ENCODE measurements at regions not wholly inside any gene's neighbourhood (a gene's known extent, or its start where the extent isn't known, plus 50 kb on each side); places are given as distances from the start of the nearest gene placed in this dataset.
"Not testable (repeated sequence)": the region's sequence is repeated elsewhere in the genome, so short reads cannot be mapped to it uniquely, and the experiment has no call there.

DNA sequence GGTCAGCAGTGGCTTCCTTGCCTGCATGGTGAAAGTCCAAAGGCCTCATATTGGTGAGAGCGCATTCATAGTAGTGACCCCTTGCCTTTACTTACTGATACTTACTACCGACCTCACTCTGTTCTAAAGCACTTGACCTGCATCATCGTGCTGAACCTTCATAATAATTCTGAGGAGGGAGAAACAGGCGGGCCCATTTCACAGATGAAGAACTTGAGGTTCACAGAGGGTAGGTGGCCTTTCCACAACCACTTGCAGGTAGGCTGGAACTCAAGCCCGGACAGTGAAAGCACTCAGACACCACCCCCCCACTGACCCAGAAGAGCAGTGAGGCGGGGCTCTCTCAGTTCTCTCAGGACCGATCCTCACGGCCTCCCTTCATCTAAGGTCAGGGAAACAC, 149.4 kb upstream of the CHST15 start:
- no peak for DNase-seq (ENCODE audit: low read depth)

DNA sequence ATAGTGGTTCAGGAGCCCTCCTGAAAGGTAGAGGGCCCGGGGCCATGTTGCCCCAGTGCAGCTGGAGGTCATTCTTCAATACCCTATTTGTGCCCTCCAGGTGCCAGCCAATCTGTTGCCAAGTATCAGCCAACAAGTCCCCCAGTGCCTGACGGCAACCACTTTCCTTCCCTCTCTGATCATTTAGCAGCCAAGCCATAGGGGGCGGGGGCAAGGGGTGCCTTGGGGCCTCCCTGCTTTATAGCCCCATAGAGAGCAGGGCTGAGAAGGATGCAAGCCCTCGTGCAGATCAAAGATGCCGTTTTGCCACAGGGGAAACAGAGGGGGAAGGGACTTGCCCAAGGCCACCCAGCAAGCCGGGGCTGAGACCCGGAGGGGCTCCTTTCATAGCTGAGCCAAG, 149.0 kb upstream of the CHST15 start:
- no peak for DNase-seq (ENCODE audit: low read depth)

DNA sequence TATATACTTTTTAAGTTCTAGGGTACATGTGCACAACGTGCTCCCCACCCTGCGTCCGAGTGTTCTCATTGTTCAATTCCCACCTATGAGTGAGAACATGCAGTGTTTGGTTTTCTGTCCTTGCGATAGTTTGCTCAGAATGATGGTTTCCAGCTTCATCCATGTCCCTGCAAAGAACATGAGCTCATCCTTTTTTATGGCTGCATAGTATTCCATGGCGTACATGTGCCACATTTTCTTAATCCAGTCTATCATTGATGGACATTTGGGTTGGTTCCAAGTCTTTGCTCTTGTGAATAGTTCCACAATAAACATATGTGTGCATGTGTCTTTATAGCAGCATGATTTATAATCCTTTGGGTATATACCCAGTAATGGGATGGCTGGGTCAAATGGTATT, 148.1 kb upstream of the CHST15 start:
- not testable (repeated sequence) for DNase-seq (ENCODE audit: low read depth)

DNA sequence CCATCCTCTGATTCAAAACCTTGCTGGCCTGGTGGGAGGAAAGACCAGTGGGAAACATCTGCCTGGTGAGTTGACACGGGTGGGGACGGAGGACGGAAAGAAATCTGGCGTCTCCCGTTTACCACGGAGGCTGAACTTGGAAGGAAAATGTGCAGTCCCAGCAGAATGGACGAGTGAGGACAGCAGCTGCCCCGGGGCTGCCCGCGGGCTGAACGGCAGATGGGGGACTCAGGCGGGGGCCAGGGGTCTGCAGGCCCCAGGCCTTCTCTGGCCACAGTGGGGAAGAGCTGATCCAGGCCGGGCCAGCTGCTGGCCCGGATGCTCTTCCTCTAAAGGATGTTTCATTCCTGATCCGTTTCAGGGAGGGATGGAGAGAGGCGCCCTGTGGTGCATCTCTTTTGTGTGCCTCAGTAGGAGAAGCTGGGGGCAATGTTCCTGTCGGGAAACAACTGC, 147.5 kb upstream of the CHST15 start:
- no peak for DNase-seq (ENCODE audit: low read depth)

DNA sequence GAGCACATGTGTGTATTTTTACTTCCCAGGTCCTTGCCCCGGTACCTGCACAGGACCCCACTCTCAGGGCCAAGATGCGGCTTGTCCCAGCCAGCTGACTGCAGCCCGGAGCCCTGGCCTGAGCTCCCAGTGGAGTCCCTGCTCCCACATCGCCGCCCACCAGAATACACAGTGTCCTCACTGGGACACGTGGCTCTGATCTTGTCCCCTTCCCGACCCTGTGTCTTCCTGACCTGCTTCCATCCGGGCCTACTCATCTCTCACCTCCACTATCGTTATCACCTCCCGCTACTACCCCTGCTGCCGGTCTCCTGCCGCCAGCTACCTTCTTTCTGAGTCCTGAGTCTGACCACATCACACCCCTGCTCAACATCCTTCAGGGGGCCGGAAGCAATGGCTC, 146.3 kb upstream of the CHST15 start:
- no peak for DNase-seq (ENCODE audit: low read depth)

DNA sequence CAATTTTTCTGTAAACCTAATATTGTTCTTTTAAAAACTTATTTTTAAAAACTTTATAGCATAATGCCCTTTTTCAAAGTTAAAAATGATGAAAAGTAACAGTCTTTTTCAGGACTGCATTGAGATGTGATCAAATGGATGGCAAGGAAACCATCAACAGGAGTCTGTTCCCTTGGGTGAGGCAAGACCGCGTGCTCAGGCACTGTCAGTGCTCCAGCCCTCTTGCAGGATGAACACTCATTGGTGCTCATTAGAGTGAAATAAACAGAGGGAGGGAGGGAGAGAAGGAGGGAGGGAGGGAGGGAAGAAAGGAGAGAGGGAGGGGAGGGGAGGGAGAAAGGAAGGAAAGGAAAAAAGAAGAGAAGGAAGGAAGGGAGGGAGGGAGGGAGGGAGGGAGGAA, 145.7 kb upstream of the CHST15 start:
- no peak for DNase-seq (ENCODE audit: low read depth)

DNA sequence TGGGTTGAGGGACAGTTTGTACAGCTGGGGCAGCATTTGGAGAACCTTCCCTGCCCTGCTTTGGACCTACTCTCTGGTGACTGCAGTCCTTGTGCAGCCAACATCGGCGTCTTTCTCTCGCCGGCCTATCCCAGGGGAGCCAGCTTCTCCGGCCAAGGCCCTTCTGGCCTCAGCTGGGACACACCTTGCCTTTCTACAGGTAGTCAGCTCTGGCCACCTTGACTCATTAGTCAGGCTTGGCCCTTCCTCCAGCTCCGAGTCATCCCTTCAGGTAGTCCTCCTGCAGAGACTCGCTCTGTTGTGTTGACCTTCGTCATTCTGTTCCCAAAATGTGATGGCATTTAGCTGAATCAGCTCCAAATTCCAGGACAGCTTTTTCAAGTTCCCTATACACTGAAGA, 145.0 kb upstream of the CHST15 start:
- DNase-seq (ENCODE audit: low read depth), result no peak

DNA sequence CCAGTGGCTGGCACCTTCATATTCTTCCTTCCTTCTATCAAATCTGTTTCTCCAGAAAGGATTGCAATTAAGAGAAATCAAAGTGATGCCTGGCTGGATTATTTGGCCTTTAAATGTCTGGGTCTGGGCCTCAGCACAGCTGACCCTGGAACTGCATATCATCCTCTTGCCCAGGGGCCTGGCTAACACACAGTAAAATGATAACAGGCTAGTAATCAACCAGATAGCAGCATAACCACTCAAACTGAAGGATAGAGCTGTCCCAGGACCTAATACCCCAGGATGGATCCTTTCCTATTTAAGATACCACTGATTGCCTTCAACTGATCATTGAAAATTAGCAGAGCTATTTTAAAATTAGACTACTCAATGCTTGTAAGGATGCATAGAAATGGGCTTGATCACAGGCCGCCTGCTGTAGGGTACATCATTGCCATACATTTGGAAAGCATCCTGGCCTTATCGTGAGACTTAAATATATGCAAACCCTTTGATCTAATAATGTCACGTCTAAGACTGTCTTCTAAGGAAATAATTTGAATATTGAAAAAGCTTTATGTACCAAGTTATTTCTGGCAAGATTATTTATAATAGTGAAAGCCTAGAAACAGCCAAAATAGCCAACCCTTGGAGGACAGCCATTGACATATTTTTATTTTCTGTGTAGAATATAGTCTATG, 144.0 kb upstream of the CHST15 start:
- no peak for DNase-seq (ENCODE audit: low read depth)

DNA sequence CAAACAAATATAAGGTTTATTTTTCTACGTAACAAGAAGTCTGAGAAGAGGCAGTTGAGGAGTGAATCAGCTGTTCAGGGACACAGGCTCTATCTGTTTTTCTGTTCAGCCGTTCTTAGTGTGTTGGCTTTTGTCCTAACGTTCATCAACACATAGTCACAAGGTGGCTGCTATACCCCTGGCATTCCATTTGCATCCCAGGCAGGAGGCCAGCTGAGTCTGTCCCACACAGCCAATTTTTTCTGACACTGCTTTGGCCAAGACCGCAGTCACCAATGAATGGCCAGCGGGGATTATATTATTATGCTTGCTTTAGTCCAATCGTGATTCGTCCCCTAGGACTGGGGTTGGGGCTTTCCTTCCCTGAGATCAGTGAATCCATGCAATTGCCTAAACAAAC, 143.4 kb upstream of the CHST15 start:
- DNase-seq (ENCODE audit: low read depth), result no peak

DNA sequence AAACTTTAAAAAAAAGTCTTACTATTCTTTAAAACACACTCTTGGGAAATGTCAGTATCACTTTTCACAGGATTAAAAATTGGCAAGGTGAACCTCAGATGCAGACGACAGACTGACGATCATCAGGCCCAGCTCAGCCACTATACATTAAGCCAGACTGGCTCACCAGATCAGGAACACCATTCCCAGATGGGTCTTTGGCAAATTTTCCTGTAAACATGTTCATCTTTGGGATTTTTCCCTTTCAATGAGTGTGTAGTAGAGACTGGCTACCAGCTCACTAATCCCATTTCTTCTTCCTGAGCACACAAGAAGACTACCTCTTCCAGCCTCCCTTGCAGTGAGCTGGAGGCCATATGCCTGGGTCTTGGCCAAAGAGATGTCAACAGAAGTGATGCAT, 142.7 kb upstream of the CHST15 start:
- no peak for DNase-seq (ENCODE audit: low read depth)

DNA sequence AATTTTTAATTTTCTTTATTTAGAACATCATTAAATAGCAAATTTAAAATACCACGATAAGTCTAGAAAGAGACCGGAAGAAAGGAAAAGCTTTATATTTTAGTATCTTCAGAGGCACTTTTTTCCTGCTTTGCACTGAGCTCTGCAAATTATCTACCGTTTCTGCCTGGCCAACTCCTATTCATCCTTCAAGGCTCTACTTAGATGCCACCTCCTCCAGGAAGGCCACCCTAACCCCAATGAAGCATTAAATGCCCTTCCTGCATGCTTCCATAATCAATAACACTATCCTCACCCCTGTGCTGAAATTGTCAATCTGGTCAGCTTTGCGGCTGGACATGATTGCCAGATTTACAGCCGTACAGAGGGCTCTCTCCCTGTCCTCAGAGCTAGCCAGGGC, 141.8 kb upstream of the CHST15 start:
- DNase-seq (ENCODE audit: low read depth), result no peak

DNA sequence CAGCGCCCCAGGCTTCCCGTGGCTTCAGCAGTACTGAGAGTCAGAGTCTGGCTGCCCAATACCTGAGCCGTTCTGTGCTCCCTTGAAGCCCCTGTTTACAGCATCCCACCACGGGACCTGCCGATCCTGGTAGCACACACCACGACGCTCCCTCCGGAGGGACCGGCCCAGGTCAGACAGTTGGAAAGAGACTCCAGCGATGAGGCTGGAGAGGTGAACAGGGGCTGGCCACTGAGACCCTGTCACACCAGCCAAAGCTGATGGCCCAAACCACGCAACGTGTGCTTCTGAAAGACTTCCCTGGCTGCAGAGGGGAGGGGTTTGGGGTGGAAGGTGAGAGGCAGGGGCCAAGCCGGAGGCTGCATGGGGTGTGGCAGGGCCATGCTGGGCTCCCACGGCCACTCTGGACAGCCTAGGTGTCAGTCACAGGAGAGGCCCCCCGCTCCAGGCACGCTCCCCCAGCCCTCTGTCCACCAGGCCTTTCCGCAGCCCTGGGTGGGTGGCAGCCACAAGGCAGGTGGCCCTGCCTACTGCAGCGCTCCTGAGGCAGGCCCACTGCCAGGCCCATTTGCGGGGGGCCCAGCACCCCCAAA, 140.2 kb upstream of the CHST15 start:
- no peak for DNase-seq (ENCODE audit: low read depth)

DNA sequence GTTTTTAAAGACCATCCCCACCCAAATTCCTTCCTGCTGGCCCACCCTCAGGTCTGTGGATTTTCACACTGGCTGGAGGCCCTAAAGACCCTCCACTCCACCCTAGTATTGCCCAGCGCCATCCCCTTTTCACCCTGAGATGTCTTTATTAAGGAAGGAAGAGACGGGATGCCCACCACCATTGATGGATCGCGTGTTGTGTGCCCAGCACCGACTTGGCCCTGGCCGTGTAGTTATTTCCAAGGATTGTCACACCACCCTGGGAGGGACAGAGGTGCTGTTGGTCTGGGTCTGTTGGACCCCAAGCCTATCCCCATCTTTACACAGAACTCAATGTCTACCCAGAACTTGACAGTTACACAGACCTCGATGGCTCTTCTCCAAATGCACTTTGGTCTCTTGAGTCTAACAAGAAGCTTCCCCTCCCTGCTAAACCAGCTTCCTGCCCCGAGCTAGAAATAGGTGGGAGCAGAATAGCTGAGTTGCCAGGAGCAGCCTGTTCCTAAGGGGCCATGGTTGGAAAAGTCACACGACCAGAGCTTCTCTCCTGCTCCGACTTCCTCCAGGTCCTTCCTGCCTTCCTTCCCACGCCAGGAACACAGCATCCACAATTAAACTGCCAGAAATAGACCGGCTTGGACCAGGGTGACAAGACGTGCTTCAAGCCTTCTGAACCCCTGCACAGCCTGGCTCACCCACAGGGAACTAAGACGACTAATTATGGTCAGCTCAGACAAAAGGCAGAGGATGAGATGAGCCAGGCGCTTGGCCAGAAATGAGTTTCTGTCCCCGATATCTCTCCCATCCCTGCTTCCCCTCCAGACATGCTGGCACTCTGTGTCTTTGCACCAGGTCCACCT, 139.5 kb upstream of the CHST15 start:
- no peak for DNase-seq (ENCODE audit: low read depth)

DNA sequence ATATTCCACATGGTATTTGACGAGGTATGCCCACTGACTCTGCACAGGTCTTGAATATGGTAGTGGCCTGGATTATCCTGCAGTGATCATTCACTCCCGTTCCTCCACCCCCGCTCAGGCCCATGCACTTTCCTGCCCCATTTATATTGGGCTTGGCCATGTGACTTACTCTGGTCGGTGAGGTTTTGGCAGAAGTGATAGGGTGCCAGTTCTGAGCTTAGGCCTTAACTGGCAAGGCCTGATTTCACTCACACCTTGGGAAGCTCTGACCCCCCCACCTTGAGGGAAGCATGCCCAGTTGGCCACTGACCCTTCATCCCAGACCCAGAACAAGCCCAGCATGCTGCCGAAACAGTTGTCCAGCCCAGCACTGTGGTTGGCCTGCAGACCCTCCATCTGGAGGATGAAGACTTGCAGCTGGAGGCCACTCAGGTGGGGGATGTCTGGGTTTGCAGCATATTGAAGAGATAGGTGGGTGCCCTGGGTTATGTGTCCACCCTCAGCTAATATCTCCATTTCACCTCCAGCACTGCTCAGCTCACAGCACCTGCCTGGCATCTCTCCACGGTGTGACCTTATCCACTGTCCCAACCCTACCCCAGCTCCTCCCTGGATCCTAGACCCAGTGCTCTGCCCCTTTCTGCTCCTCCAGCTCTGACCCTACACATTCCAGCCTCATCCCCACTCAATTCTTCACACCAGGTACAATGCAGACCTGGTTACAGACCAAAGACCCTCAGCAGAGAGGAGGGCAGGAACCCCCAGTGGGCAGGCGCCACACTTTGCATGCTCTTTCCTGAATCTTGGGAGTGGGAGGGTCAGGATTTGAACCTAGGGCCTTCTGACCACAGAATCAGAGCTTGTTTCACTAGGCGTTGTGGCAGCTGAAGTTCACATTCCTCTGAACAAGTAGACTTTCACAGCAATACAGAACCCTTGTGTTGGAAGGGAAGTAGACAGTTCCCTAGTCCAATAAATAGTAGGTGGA, 138.1 kb upstream of the CHST15 start:
- DNase-seq (ENCODE audit: low read depth), result peak; percentile 25

DNA sequence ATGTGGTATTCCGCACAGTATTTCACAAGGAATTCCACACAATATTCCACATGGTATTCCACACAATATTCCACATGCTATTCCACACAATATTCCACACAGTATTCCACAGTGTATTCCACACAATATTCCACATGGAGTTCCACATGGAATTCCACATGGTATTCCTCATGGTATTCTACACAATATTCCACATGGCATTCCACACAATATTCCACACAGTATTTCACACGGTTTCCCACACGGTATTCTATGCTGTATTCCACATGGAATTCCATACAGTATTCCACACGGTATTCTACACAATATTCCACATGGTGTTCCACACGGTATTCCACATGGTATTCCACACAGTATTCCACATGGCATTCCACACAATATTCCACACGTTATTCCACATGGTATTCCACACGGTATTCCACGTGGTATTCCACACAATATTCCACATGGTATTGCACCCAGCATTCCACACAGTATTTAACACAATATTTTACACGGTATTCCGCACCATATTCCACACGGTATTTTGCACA, 137.3 kb upstream of the CHST15 start:
- DNase-seq (ENCODE audit: low read depth), result no peak

DNA sequence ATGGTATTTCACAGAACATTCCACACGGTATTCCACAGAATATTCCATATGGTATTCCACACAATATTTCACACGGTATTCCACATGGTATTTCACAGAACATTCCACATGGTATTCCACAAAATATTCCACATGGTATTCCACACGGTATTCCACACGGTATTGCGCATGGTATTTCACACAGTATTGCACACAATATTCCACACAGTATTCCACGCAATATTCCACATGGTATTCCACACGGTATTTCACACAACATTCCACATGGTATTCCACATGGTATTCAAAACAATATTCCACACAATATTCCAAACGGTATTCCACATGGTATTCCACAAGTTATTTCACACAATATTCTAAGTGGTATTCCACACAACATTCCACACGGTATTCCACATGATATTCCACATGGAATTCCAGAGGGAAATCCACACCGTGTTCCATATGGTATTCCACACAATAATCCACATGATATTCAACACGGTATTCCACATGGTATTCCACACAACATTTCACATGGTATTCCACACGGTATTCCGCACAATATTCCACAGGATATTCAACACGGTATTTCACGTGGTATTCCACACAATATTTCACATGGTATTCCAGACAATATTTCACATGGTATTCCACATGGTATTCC, 136.7 kb upstream of the CHST15 start:
- no peak for DNase-seq (ENCODE audit: low read depth)

DNA sequence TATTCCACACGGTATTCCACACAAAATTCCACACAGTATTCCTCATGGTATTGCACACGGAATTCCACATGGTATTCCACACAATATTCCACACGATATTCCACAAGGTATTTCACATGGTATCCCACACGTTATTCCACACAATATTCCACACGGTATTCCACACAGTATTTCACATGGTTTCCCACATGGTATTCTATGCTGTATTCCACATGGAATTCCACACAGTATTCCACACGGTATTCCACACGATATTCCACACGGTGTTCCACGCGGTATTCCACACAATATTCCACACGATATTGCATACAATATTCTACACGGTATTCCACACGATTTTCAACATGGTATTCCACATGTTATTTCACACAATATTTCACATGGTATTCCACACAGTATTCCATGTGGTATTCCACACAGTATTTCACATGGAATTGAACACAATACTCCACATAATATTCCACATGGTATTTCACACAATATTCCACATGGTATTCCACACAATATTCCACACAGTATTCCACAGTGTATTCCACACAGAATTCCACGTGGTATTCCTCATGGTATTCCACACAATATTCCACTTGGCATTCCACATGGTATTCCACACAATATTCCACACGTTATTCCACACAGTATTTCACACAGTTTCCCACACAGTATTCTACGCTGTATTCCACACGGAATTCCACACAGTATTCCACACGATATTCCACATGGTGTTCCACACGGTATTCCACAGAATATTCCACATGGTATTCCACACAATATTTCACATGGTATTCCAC, 136.0 kb upstream of the CHST15 start:
- no peak for DNase-seq (ENCODE audit: low read depth)

DNA sequence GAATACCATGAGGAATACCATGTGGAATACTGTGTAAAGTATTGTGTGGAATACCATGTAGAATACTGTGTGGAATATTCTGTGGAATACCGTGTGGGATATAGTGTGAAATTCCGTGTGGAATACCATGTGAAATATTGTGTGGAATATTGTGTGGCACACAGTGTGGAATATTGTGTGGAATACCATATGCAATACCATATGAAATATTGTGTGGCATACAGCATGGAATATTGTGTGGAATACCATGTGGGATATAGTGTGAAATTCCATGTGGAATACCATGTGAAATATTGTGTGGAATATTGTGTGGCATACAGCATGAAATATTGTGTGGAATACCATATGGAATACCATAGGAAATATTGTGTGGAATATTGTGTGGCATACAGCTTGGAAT, 135.1 kb upstream of the CHST15 start:
- DNase-seq (ENCODE audit: low read depth), result no peak

DNA sequence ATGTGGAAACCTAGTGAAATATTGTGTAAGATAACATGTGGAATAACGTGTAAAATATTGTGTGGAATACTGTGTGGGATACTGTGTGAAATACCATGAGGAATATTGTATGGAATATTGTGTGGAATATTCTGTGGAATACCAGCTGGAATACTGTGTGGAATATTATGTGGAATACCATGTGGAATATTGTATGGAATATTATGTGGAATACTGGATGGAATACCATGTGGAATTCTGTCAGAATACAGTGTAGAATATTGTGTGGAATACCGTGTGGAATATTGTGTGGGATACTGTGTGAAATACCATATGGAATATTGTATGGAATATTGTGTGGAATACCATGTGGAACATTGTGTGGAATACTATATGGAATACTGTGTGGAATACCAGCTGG, 134.6 kb upstream of the CHST15 start:
- no peak for DNase-seq (ENCODE audit: low read depth)

Measured in T-helper 22 cell (primary cell).